DND-41 (cell line): ENCODE measurements at regions not wholly inside any gene's neighbourhood (a gene's known extent, or its start where the extent isn't known, plus 50 kb on each side); places are given as distances from the start of the nearest gene placed in this dataset.

Experiments
- ATAC-seq: fragments of 200-7000 bp; cut with Tn5 transposase; 3 replicates; pipeline ENCODE4 v1.9.1; 2021; ENCODE audit warnings: low read depth; ENCODE audit not compliant: insufficient read depth
- DNase-seq: peaks from one replicate; pipeline ENCODE4 v3.0.0-alpha.2; 2020
- H2AFZ ChIP-seq: 2 replicates; pipeline ENCODE4 v1.6.0; 2012; ENCODE audit warnings: low read depth, low read length
- H3K27ac ChIP-seq: 2 replicates; pipeline ENCODE4 v1.5.1; 2012; ENCODE audit warnings: low read length, inconsistent platforms
- H3K27me3 ChIP-seq: fragments of 200-600 bp; sonication (generic); 2 replicates; pipeline ENCODE4 v1.6.0; 2012; ENCODE audit warnings: low read length, mild to moderate bottlenecking, inconsistent platforms; ENCODE audit not compliant: insufficient read depth, poor library complexity
- H3K36me3 ChIP-seq: 2 replicates; pipeline ENCODE4 v1.5.1; 2012; ENCODE audit warnings: low read length, inconsistent platforms; ENCODE audit not compliant: insufficient read depth
- H3K4me1 ChIP-seq: 2 replicates; pipeline ENCODE4 v1.5.1; 2012; ENCODE audit warnings: mild to moderate bottlenecking, low read length; ENCODE audit not compliant: insufficient read depth
- H3K4me2 ChIP-seq: 2 replicates; pipeline ENCODE4 v1.6.0; 2012; ENCODE audit warnings: mild to moderate bottlenecking, moderate library complexity, low read length, inconsistent platforms; ENCODE audit not compliant: insufficient read depth
- H3K4me3 ChIP-seq, 2 experiments: fragments of 200-600 bp in 1 of 2; shearing (Covaris generic) in 1 of 2; 2 replicates each; pipeline ENCODE4 v1.5.1; 2012 to 2016; ENCODE audit warnings: inconsistent platforms in 2 of 2, low read length in 2 of 2, mild to moderate bottlenecking in 2 of 2, low read depth in 1 of 2, moderate library complexity in 1 of 2
- H3K79me2 ChIP-seq: 2 replicates; pipeline ENCODE4 v1.6.0; 2012; ENCODE audit warnings: low read length, inconsistent platforms; ENCODE audit not compliant: insufficient read depth
- H3K9ac ChIP-seq: 2 replicates; pipeline ENCODE4 v1.6.0; 2012; ENCODE audit warnings: low read depth, mild to moderate bottlenecking, inconsistent platforms, low read length, moderate library complexity
- H3K9me3 ChIP-seq: 2 replicates; pipeline ENCODE4 v1.5.1; 2012; ENCODE audit warnings: low read length, moderate library complexity, mild to moderate bottlenecking, inconsistent platforms; ENCODE audit not compliant: insufficient read depth, severe bottlenecking
- H4K20me1 ChIP-seq: 2 replicates; pipeline ENCODE4 v1.6.0; 2012; ENCODE audit warnings: low read length; ENCODE audit not compliant: insufficient read depth
- CTCF ChIP-seq: IDR thresholded peaks from 2 replicates; pipeline ENCODE4 v1.5.1; 2012; ENCODE audit warnings: borderline replicate concordance, low read length, moderate library complexity, mild to moderate bottlenecking; ENCODE audit not compliant: poor library complexity, severe bottlenecking; ENCODE audit errors: extremely low read depth
- EZH2 ChIP-seq: IDR thresholded peaks from 3 replicates; pipeline ENCODE4 v1.6.1; 2012; ENCODE audit warnings: borderline replicate concordance, low read depth, mild to moderate bottlenecking, moderate library complexity, low read length, inconsistent platforms; ENCODE audit not compliant: severe bottlenecking

- DNase-seq, result no peak
- Histone ChIP-seq H3K36me3 (no peaks in the 10 kb centered on the region), H3K9me3 (no peaks in the 10 kb centered on the region), H3K79me2 (no peaks in the 10 kb centered on the region), H3K9ac (no peak overlapping the region), H3K4me2 (no peak overlapping the region), H3K4me1 (no peaks in the 10 kb centered on the region), H2AFZ (no peak overlapping the region), H4K20me1 (no peaks in the 10 kb centered on the region), H3K4me3 (no peak overlapping the region), H3K27ac (no peak overlapping the region), H3K27me3 (no peaks in the 10 kb centered on the region)
- TF ChIP-seq CTCF (no peak), EZH2 (no peak)
- no peak for ATAC-seq
These were observed 175.3 kb downstream of the C11orf87 start for GRCh38 chr11:109597336-109597735.

- no peaks in the 10 kb centered on the region for H3K36me3 ChIP-seq
- no peaks in the 10 kb centered on the region for H3K4me1 ChIP-seq
- H3K4me2 ChIP-seq, result no peak overlapping the region
- no peak overlapping the region for H3K4me3 ChIP-seq
- ATAC-seq (no peak), DNase-seq (no peak)
- TF ChIP-seq EZH2, result no peak
- TF ChIP-seq CTCF, result no peak
- no peaks in the 10 kb centered on the region for H3K27me3 ChIP-seq
- H3K9ac ChIP-seq, result no peak overlapping the region
- no peaks in the 10 kb centered on the region for H3K9me3 ChIP-seq
- H3K27ac ChIP-seq, result no peak overlapping the region
- no peaks in the 10 kb centered on the region for H4K20me1 ChIP-seq
- no peak overlapping the region for H2AFZ ChIP-seq
- no peaks in the 10 kb centered on the region for H3K79me2 ChIP-seq
These were observed 182.8 kb downstream of the C11orf87 start for GRCh38 chr11:109604481-109605400.

GRCh38 chr11:109606256-109606655 is 184.3 kb downstream of the C11orf87 start:
- no peaks in the 10 kb centered on the region for H3K9me3 ChIP-seq
- H3K36me3 ChIP-seq, result no peaks in the 10 kb centered on the region
- H3K4me2 ChIP-seq, result no peak overlapping the region
- no peaks in the 10 kb centered on the region for H3K4me1 ChIP-seq
- H3K4me3 ChIP-seq, result no peak overlapping the region
- no peak overlapping the region for H2AFZ ChIP-seq
- TF ChIP-seq CTCF (no peak), EZH2 (no peak)
- no peaks in the 10 kb centered on the region for H3K27me3 ChIP-seq
- no peaks in the 10 kb centered on the region for H4K20me1 ChIP-seq
- H3K79me2 ChIP-seq, result no peaks in the 10 kb centered on the region
- H3K9ac ChIP-seq, result no peak overlapping the region
- ATAC-seq (no peak), DNase-seq (no peak)
- H3K27ac ChIP-seq, result no peak overlapping the region
